PC-9 (cell line): ENCODE measurements at regions not wholly inside any gene's neighbourhood (a gene's known extent, or its start where the extent isn't known, plus 50 kb on each side); places are given as distances from the start of the nearest gene placed in this dataset.

ENCODE experiments used
- CTCF ChIP-seq: fragments of 200-600 bp; sonication (generic); conservative IDR thresholded peaks from 2 replicates; pipeline ENCODE4 v1.6.1; 2017; ENCODE audit warnings: mixed run types, antibody characterized with exemption, mild to moderate bottlenecking, moderate library complexity
- EZH2 ChIP-seq: fragments of 200-600 bp; sonication (generic); IDR thresholded peaks from 2 replicates; pipeline ENCODE4 v1.8.0; 2017; ENCODE audit warnings: antibody characterized with exemption, low read depth

DNA sequence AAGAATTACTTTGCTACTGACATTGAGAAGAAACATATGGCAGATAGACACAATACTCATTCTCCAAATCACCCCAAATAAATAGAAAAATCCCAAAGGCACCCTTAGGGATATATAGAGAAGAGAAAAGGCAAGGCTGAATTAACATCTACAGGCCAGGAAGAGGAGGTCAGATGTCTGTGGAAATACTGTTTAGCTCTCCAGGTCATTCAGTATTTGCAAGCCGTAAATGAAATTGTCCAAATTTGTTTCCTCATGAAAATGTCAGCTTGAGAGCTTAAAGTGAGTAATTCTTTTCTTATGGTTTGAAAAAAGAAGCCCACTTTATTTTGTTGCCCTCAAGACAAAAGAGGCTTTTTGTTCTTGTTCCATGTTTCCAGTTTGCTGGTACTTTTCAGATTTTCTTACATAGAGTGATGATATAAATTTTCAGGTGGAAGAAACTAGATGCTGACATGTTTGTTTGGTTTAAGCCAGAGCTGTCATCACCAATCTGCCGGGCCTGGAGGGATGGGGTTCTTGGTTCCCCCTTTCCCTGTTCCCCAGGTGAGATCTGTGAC is 189.0 kb downstream of the MAP2K4 start:
- TF ChIP-seq EZH2 (no peak), CTCF (no peak)
